T-helper 2 cell (primary cell): ENCODE measurements at regions not wholly inside any gene's neighbourhood (a gene's known extent, or its start where the extent isn't known, plus 50 kb on each side); places are given as distances from the start of the nearest gene placed in this dataset.

Source experiments
- DNase-seq, 5 experiments: peaks; one replicate each; pipeline versions ENCODE4 v3.0.0 to v3.0.0-alpha.2; 2012 to 2022

GRCh38 chr7:45456747-45457524 lies 117.2 kb upstream of the ADCY1 start:
- no peak for DNase-seq

GRCh38 chr7:45457591-45457990 lies 116.6 kb upstream of the ADCY1 start:
- DNase-seq = no peak

GRCh38 chr7:45459476-45459875 lies 114.7 kb upstream of the ADCY1 start:
- DNase-seq = no peak

- no peak for DNase-seq
Measured at GRCh38 chr7:45460379-45460778, 113.8 kb upstream of the ADCY1 start.

GRCh38 chr7:45461026-45461425 lies 113.1 kb upstream of the ADCY1 start:
- no peak for DNase-seq

- DNase-seq = no peak
Measured at GRCh38 chr7:45469103-45469502, 105.1 kb upstream of the ADCY1 start.

- no peak for DNase-seq
Measured at GRCh38 chr7:45470031-45470430, 104.1 kb upstream of the ADCY1 start.

- no peak for DNase-seq
Measured at GRCh38 chr7:45479781-45480180, 94.4 kb upstream of the ADCY1 start.

- DNase-seq = no peak
Measured at GRCh38 chr7:45482451-45482850, 91.7 kb upstream of the ADCY1 start.

GRCh38 chr7:45484094-45484493 lies 90.1 kb upstream of the ADCY1 start:
- no peak for DNase-seq

- DNase-seq = no peak
Measured at GRCh38 chr7:45486575-45486974, 87.6 kb upstream of the ADCY1 start.

GRCh38 chr7:45494885-45495284 lies 79.3 kb upstream of the ADCY1 start:
- DNase-seq = no peak

GRCh38 chr7:45495618-45496017 lies 78.5 kb upstream of the ADCY1 start:
- DNase-seq = no peak

- no peak for DNase-seq
Measured at GRCh38 chr7:45500257-45500656, 73.9 kb upstream of the ADCY1 start.

- DNase-seq = no peak
Measured at GRCh38 chr7:45501791-45502190, 72.4 kb upstream of the ADCY1 start.

GRCh38 chr7:45506059-45506458 lies 68.1 kb upstream of the ADCY1 start:
- DNase-seq = no peak

GRCh38 chr7:45509222-45509621 lies 64.9 kb upstream of the ADCY1 start:
- DNase-seq = no peak

GRCh38 chr7:45511721-45512597 lies 62.2 kb upstream of the ADCY1 start:
- no peak for DNase-seq

GRCh38 chr7:45514944-45515343 lies 59.2 kb upstream of the ADCY1 start:
- no peak for DNase-seq

GRCh38 chr7:45515346-45515745 lies 58.8 kb upstream of the ADCY1 start:
- DNase-seq = no peak
